ENCODE measurements at regions not wholly inside any gene's neighbourhood (a gene's known extent, or its start where the extent isn't known, plus 50 kb on each side); places are given as distances from the start of the nearest gene placed in this dataset.

GRCh38 chr5:136598802-136599404, 233.6 kb upstream of the TRPC7 start:
- TF ChIP-seq EZH2 (IDR thresholded peaks at IDR 0.05) = no peak
- TF ChIP-seq POLR2AphosphoS5 (IDR thresholded peaks at IDR 0.05; ENCODE audit: borderline replicate concordance, low read depth, low read length) = no peak
- no peak for TF ChIP-seq FOXP2 (optimal IDR thresholded peaks at IDR 0.05; ENCODE audit: control extremely low read depth, extremely low read length, insufficient read depth)

Measured in SK-N-MC (cell line).